ENCODE measurements at regions not wholly inside any gene's neighbourhood (a gene's known extent, or its start where the extent isn't known, plus 50 kb on each side); places are given as distances from the start of the nearest gene placed in this dataset.
A peak's percentile ranks its signal among the peaks of the same experiment; 100 is the strongest.

DNA sequence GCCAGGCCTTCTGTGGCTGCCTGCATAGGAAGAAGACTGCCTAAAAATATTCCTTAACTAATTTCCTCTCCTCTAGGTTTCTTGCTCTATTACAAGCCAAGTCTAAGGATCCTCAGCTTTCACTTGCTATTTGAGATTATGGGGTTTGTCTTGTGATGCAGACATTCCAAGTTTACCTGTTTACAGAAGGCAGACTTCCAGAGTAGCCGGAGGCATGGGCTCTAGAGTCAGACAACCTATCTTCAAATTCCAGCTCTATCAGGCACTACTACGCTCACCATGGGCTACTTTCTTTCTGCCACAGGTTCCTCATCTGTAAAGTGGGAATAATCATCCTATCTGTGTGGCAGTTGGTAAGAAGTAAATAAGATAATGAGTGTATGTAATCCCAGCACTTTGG lies 95.6 kb upstream of the BCL6 start:
- no peaks in the 10 kb centered on the region for H3K9me3 Mint-ChIP-seq
- H3K27me3 Mint-ChIP-seq: no peaks in the 10 kb centered on the region
- H3K4me1 Mint-ChIP-seq (ENCODE audit: low read depth): peaks cover 6% of the 10 kb centered on the region
- CTCF ChIA-PET: no interaction called here
- TF ChIP-seq, protein P1, sequence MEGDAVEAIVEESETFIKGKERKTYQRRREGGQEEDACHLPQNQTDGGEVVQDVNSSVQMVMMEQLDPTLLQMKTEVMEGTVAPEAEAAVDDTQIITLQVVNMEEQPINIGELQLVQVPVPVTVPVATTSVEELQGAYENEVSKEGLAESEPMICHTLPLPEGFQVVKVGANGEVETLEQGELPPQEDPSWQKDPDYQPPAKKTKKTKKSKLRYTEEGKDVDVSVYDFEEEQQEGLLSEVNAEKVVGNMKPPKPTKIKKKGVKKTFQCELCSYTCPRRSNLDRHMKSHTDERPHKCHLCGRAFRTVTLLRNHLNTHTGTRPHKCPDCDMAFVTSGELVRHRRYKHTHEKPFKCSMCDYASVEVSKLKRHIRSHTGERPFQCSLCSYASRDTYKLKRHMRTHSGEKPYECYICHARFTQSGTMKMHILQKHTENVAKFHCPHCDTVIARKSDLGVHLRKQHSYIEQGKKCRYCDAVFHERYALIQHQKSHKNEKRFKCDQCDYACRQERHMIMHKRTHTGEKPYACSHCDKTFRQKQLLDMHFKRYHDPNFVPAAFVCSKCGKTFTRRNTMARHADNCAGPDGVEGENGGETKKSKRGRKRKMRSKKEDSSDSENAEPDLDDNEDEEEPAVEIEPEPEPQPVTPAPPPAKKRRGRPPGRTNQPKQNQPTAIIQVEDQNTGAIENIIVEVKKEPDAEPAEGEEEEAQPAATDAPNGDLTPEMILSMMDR (IDR thresholded peaks at IDR 0.05): no peak
- no peak overlapping the region for H3K27ac Mint-ChIP-seq
- intact Hi-C loops (cut with micrococcal nuclease): no loop called here
- ATAC-seq: no peak
- no peak for DNase-seq
- no peaks in the 10 kb centered on the region for H3K36me3 Mint-ChIP-seq (ENCODE audit: low read depth)
- POLR2A ChIA-PET: no interaction called here
- H3K4me3 Mint-ChIP-seq: no peak overlapping the region

DNA sequence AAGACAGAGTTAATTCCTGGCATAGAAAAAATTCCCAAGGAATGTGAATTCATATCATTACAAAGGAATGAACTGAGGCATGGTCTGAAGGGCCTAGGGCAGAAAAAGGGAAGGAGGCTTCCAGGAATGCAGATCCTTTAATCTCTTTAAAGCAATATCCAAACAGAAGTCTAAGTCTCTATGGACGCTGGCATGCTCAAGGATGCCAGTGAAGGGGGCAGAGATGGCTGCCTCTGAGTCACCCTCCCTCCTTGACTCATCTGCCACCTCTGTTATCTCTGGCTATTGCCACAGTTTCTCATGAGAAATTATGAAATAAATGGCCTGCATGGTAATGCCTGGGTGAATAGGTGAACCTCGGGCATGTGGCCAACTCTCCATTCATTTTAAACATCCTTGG lies 96.3 kb upstream of the BCL6 start:
- ATAC-seq (peak; percentile 58), DNase-seq (peak; percentile 25)
- Mint-ChIP-seq H3K36me3 (ENCODE audit: low read depth) (no peaks in the 10 kb centered on the region), H3K4me3 (no peak overlapping the region), H3K27ac (no peak overlapping the region), H3K9me3 (no peaks in the 10 kb centered on the region), H3K4me1 (ENCODE audit: low read depth) (peaks cover 1% of the 10 kb centered on the region), H3K27me3 (no peaks in the 10 kb centered on the region)
- TF ChIP-seq, protein P1 (IDR thresholded peaks at IDR 0.05): no peak
- intact Hi-C loops (cut with micrococcal nuclease): no loop called here
- ChIA-PET POLR2A (no interaction called here), CTCF (no interaction called here)

DNA sequence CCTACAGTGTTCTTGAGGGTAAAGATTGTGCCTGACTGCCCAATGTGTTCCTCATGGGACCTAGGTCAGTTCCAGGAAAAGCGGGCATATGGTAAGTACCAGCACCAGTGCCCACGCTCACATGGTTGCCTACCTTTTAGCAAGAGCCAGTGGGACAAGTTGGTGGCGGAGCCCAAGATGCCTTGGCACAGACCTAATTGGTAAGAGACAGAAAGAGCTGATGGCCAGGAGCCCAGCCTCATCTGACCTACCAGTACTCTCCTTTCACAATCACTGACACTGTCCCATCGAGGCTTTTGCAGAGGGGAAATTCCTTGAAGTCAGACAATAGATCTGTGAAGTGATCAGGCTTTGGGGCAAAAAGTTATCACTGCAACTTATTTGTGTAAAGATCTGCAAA lies 98.4 kb upstream of the BCL6 start:
- Mint-ChIP-seq H3K27ac (no peak overlapping the region), H3K4me1 (ENCODE audit: low read depth) (peaks cover 1% of the 10 kb centered on the region), H3K27me3 (no peaks in the 10 kb centered on the region), H3K36me3 (ENCODE audit: low read depth) (no peaks in the 10 kb centered on the region), H3K9me3 (no peaks in the 10 kb centered on the region), H3K4me3 (no peak overlapping the region)
- ChIA-PET POLR2A (no interaction called here), CTCF (no interaction called here)
- intact Hi-C loops (cut with micrococcal nuclease): no loop called here
- ATAC-seq (no peak), DNase-seq (no peak)
- TF ChIP-seq, protein P1 (IDR thresholded peaks at IDR 0.05): no peak

DNA sequence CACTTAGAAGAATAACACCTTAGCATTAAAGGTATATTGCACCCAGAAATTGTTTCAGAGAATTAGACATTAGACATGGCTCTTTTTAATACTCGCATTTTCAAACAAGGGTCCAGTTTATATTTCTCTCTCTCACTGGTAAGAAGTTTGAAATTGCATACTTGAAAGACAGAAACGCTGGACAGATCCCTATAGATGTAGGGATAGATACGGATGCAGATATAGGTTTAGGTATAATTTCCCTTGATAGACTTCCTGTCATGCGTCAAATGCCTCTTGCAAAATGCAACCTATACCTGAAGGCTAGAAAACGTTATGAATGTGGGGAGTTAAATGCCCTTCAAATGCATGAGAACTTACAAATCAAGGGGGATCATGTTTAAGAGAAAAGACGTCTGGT lies 99.4 kb upstream of the BCL6 start:
- TF ChIP-seq, protein P1 (IDR thresholded peaks at IDR 0.05): no peak
- DNase-seq (no peak), ATAC-seq (no peak)
- intact Hi-C loops (cut with micrococcal nuclease): no loop called here
- Mint-ChIP-seq H3K9me3 (no peaks in the 10 kb centered on the region), H3K4me3 (no peak overlapping the region), H3K36me3 (ENCODE audit: low read depth) (no peaks in the 10 kb centered on the region), H3K4me1 (ENCODE audit: low read depth) (peaks cover 2% of the 10 kb centered on the region), H3K27me3 (no peaks in the 10 kb centered on the region), H3K27ac (no peak overlapping the region)
- ChIA-PET POLR2A (no interaction called here), CTCF (no interaction called here)

DNA sequence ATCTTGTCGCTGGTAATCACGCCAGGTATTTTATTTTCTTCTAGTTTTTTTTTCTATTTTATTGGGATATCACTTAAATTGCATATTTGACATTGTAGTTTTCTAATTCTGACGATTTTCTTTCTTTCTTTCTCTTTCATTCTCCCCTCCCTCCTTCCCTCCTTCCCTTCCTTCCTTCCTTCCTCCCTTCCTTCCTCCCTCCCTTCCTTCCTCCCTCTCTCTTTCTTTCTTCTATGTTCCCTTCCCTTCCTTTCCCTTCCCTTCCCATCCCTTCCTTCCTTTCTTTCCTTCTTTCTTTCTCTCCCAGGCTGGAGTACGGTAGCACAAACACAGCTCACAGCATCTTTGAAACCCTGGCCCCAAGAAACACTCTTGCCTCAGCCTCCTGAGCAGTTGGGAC lies 100.6 kb upstream of the BCL6 start:
- DNase-seq (no peak), ATAC-seq (no peak)
- TF ChIP-seq, protein P1 (IDR thresholded peaks at IDR 0.05): no peak
- POLR2A ChIA-PET: interaction anchor here (0.6 kb wide), 1 partner anchor 32 kb away, joined by 4 read pairs; no protein-coding TSS in a partner anchor
- intact Hi-C loops (cut with micrococcal nuclease): no loop called here
- no peak overlapping the region for H3K4me3 Mint-ChIP-seq
- CTCF ChIA-PET: no interaction called here
- peaks cover 4% of the 10 kb centered on the region for H3K4me1 Mint-ChIP-seq (ENCODE audit: low read depth)
- H3K9me3 Mint-ChIP-seq: peaks cover 3% of the 10 kb centered on the region
- H3K27me3 Mint-ChIP-seq: no peaks in the 10 kb centered on the region
- H3K36me3 Mint-ChIP-seq (ENCODE audit: low read depth): no peaks in the 10 kb centered on the region
- H3K27ac Mint-ChIP-seq: no peak overlapping the region

Data from activated CD8-positive, alpha-beta T cell treated with anti-CD3 and anti-CD28 coated beads for 36 hours (primary cell).